Breast epithelium (tissue), 3 donors: ENCODE measurements at regions not wholly inside any gene's neighbourhood (a gene's known extent, or its start where the extent isn't known, plus 50 kb on each side); places are given as distances from the start of the nearest gene placed in this dataset.

Experiments
- POLR2A ChIP-seq: fragments of 450-650 bp; IDR thresholded peaks from one replicate; pipeline ENCODE4 v1.6.1; 2016; ENCODE audit warnings: antibody characterized with exemption, mild to moderate bottlenecking, moderate library complexity
- POLR2AphosphoS5 ChIP-seq, 3 donors: sonication (generic); formaldehyde crosslinking; IDR thresholded peaks; one replicate each; pipeline ENCODE4 v1.6.1; 2017; ENCODE audit warnings: antibody characterized with exemption in 3 of 3
- TF ChIP-seq, protein P1 (sequence below), 3 donors: fragments of 450-650 bp; IDR thresholded peaks; one replicate each; pipeline ENCODE4 v1.5.1; 2016 to 2017; ENCODE audit warnings: antibody characterized with exemption in 3 of 3, mild to moderate bottlenecking in 3 of 3, moderate library complexity in 3 of 3

DNA sequence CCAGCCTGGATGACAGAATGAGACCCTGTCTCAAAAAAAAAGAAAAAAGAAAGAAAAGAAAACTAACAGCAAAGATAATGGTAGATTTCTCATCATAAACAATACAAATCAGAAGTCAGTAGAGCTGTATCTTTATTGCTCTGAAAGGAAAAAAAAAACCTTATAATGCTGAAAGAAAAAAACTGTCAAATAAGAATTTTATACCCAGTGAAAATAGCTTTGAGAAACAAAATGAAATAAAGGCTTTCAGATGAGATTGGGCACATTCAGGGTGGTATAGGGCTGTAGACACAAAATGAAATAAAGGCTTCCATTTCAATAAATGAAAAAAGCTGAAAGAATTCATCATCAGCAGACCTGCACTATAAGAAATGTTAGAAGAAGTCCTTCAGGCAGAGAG lies 105.0 kb upstream of the FOXN3 start:
- TF ChIP-seq, protein P1, sequence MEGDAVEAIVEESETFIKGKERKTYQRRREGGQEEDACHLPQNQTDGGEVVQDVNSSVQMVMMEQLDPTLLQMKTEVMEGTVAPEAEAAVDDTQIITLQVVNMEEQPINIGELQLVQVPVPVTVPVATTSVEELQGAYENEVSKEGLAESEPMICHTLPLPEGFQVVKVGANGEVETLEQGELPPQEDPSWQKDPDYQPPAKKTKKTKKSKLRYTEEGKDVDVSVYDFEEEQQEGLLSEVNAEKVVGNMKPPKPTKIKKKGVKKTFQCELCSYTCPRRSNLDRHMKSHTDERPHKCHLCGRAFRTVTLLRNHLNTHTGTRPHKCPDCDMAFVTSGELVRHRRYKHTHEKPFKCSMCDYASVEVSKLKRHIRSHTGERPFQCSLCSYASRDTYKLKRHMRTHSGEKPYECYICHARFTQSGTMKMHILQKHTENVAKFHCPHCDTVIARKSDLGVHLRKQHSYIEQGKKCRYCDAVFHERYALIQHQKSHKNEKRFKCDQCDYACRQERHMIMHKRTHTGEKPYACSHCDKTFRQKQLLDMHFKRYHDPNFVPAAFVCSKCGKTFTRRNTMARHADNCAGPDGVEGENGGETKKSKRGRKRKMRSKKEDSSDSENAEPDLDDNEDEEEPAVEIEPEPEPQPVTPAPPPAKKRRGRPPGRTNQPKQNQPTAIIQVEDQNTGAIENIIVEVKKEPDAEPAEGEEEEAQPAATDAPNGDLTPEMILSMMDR (IDR thresholded peaks at IDR 0.05) = no peak
- TF ChIP-seq POLR2AphosphoS5 (IDR thresholded peaks at IDR 0.05) (no peak), POLR2A (no peak)
